ENCODE measurements at regions not wholly inside any gene's neighbourhood (a gene's known extent, or its start where the extent isn't known, plus 50 kb on each side); places are given as distances from the start of the nearest gene placed in this dataset.
"Not testable (repeated sequence)": the region's sequence is repeated elsewhere in the genome, so short reads cannot be mapped to it uniquely, and the experiment has no call there.

GRCh38 chr10:8158193-8159071 is 103.9 kb downstream of the GATA3 start:
- no peaks in the 10 kb centered on the region for H4K20me1 ChIP-seq (ENCODE audit: insufficient read depth, poor library complexity, severe bottlenecking)
- no peak overlapping the region for H2AFZ ChIP-seq
- no peaks in the 10 kb centered on the region for H3K9me2 ChIP-seq (replicated peaks; ENCODE audit: insufficient read depth)
- H3K4me2 ChIP-seq: no peak overlapping the region
- H3K9me3 ChIP-seq (ENCODE audit: low read depth): no peaks in the 10 kb centered on the region
- no peaks in the 10 kb centered on the region for H3K36me3 ChIP-seq (replicated peaks; ENCODE audit: insufficient read depth, low read depth)
- H3K4me1 ChIP-seq (ENCODE audit: insufficient read depth): no peaks in the 10 kb centered on the region
- WGBS (ENCODE audit: low lambda C conversion rate, missing lambda C conversion rate): 86% methylated on average over 9 of the region's 9 CpGs
- no peak for DNase-seq (ENCODE audit: low spot score)
- no peaks in the 10 kb centered on the region for H3K79me2 ChIP-seq
- H3K27me3 ChIP-seq: no peaks in the 10 kb centered on the region
- TF ChIP-seq CTCF (IDR thresholded peaks at IDR 0.05; ENCODE audit: poor library complexity): no peak
- H3K4me3 ChIP-seq: no peak overlapping the region
- no peak overlapping the region for H3K27ac ChIP-seq

- DNase-seq (ENCODE audit: low spot score): no peak
- H3K4me1 ChIP-seq (ENCODE audit: insufficient read depth): no peaks in the 10 kb centered on the region
- WGBS (ENCODE audit: low lambda C conversion rate, missing lambda C conversion rate): 86% methylated on average over 9 of the region's 9 CpGs
- no peaks in the 10 kb centered on the region for H3K36me3 ChIP-seq (replicated peaks; ENCODE audit: insufficient read depth, low read depth)
- no peak overlapping the region for H3K27ac ChIP-seq
- TF ChIP-seq CTCF (IDR thresholded peaks at IDR 0.05; ENCODE audit: poor library complexity) (no peak), EZH2 (IDR thresholded peaks at IDR 0.05; ENCODE audit: borderline replicate concordance) (no peak), EZH2phosphoT487 (IDR thresholded peaks at IDR 0.05; ENCODE audit: low read depth, severe bottlenecking, unreplicated experiment) (no peak)
- no peaks in the 10 kb centered on the region for H3K27me3 ChIP-seq
- no peaks in the 10 kb centered on the region for H4K20me1 ChIP-seq (ENCODE audit: insufficient read depth, poor library complexity, severe bottlenecking)
- no peak overlapping the region for H3K4me2 ChIP-seq
- H3K9me2 ChIP-seq (replicated peaks; ENCODE audit: insufficient read depth): no peaks in the 10 kb centered on the region
- H3K79me2 ChIP-seq: no peaks in the 10 kb centered on the region
- no peak overlapping the region for H3K4me3 ChIP-seq
- no peaks in the 10 kb centered on the region for H3K9me3 ChIP-seq (ENCODE audit: low read depth)
- no peak overlapping the region for H2AFZ ChIP-seq
These were observed 105.1 kb downstream of the GATA3 start for GRCh38 chr10:8159341-8160165.

- DNase-seq (ENCODE audit: low spot score): no peak
- WGBS (ENCODE audit: low lambda C conversion rate, missing lambda C conversion rate): 45% methylated on average over 2 of the region's 2 CpGs
- TF ChIP-seq EZH2 (IDR thresholded peaks at IDR 0.05; ENCODE audit: borderline replicate concordance) (no peak), EZH2phosphoT487 (IDR thresholded peaks at IDR 0.05; ENCODE audit: low read depth, severe bottlenecking, unreplicated experiment) (no peak), CTCF (IDR thresholded peaks at IDR 0.05; ENCODE audit: poor library complexity) (no peak)
These were observed 109.3 kb downstream of the GATA3 start for GRCh38 chr10:8163824-8164223.

GRCh38 chr10:8164640-8165039 is 110.2 kb downstream of the GATA3 start:
- H3K4me3 ChIP-seq; H4K20me1 ChIP-seq (ENCODE audit: insufficient read depth, poor library complexity, severe bottlenecking); H3K4me1 ChIP-seq (ENCODE audit: insufficient read depth); H3K36me3 ChIP-seq (replicated peaks; ENCODE audit: insufficient read depth, low read depth); H3K27ac ChIP-seq; H3K4me2 ChIP-seq; H2AFZ ChIP-seq; DNase-seq (ENCODE audit: low spot score); H3K79me2 ChIP-seq; H3K9me2 ChIP-seq (replicated peaks; ENCODE audit: insufficient read depth); H3K9me3 ChIP-seq (ENCODE audit: low read depth); H3K27me3 ChIP-seq: not testable (repeated sequence)
- WGBS (ENCODE audit: low lambda C conversion rate, missing lambda C conversion rate): 96% methylated on average over 1 of the region's 1 CpG

More at GRCh38 chr10:8163824-8164223, 109.3 kb downstream of the GATA3 start:
- Histone ChIP-seq H3K36me3 (replicated peaks; ENCODE audit: insufficient read depth, low read depth) (no peaks in the 10 kb centered on the region), H3K9me3 (ENCODE audit: low read depth) (no peaks in the 10 kb centered on the region), H3K4me1 (ENCODE audit: insufficient read depth) (no peaks in the 10 kb centered on the region), H3K27me3 (no peaks in the 10 kb centered on the region), H3K4me3 (no peak overlapping the region), H3K27ac (no peak overlapping the region), H3K79me2 (no peaks in the 10 kb centered on the region), H2AFZ (no peak overlapping the region), H3K9me2 (replicated peaks; ENCODE audit: insufficient read depth) (no peaks in the 10 kb centered on the region), H3K4me2 (no peak overlapping the region), H4K20me1 (ENCODE audit: insufficient read depth, poor library complexity, severe bottlenecking) (no peaks in the 10 kb centered on the region)
